Fibroblast of villous mesenchyme (primary cell): ENCODE measurements at regions not wholly inside any gene's neighbourhood (a gene's known extent, or its start where the extent isn't known, plus 50 kb on each side); places are given as distances from the start of the nearest gene placed in this dataset.

Source experiments
- DNase-seq: peaks from one replicate; pipeline ENCODE4 v3.0.0-alpha.2; 2010; ENCODE audit warnings: low read depth
- H3K4me3 ChIP-seq: 2 replicates; pipeline ENCODE4 v1.5.1; 2011; ENCODE audit warnings: low read depth, mild to moderate bottlenecking, low read length
- TF ChIP-seq, protein P1 (sequence below): IDR thresholded peaks from 2 replicates; pipeline ENCODE4 v1.5.1; 2012; ENCODE audit warnings: low read depth, mild to moderate bottlenecking, low read length; ENCODE audit not compliant: insufficient read depth

GRCh38 chr5:167623354-167623753 lies 668.1 kb upstream of the WWC1 start:
- TF ChIP-seq, protein P1, sequence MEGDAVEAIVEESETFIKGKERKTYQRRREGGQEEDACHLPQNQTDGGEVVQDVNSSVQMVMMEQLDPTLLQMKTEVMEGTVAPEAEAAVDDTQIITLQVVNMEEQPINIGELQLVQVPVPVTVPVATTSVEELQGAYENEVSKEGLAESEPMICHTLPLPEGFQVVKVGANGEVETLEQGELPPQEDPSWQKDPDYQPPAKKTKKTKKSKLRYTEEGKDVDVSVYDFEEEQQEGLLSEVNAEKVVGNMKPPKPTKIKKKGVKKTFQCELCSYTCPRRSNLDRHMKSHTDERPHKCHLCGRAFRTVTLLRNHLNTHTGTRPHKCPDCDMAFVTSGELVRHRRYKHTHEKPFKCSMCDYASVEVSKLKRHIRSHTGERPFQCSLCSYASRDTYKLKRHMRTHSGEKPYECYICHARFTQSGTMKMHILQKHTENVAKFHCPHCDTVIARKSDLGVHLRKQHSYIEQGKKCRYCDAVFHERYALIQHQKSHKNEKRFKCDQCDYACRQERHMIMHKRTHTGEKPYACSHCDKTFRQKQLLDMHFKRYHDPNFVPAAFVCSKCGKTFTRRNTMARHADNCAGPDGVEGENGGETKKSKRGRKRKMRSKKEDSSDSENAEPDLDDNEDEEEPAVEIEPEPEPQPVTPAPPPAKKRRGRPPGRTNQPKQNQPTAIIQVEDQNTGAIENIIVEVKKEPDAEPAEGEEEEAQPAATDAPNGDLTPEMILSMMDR: no peak
- no peak for DNase-seq
- no peak overlapping the region for H3K4me3 ChIP-seq

GRCh38 chr5:167624053-167624452 lies 667.4 kb upstream of the WWC1 start:
- H3K4me3 ChIP-seq: no peak overlapping the region
- TF ChIP-seq, protein P1: no peak
- no peak for DNase-seq

GRCh38 chr5:167626341-167627123 lies 664.9 kb upstream of the WWC1 start:
- no peak overlapping the region for H3K4me3 ChIP-seq
- no peak for DNase-seq

DNA sequence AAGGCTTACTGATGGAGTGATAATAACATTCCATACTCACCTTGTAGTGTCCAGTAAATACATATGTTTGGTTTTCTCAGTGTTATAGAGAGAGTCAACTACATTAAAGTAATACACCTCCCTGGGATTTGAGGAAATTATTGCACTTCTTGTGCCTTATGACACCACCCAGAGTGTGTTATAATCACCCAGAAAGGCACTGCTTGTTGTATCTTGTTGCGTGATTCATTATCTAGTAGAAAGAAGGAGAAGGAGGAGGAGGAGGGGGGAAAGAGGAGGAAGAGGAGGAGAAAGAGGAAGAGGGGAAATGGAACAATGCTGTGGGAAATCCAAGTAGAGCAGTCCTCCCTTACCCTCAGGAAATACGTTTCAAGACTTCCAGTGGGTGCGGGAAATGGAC lies 661.8 kb upstream of the WWC1 start:
- H3K4me3 ChIP-seq: no peak overlapping the region
- TF ChIP-seq, protein P1: no peak
- DNase-seq: no peak

More at GRCh38 chr5:167626341-167627123, 664.9 kb upstream of the WWC1 start:
- TF ChIP-seq, protein P1: no peak

- TF ChIP-seq, protein P1: no peak
- no peak for DNase-seq
These were observed 660.3 kb upstream of the WWC1 start for GRCh38 chr5:167631191-167631590.

DNA sequence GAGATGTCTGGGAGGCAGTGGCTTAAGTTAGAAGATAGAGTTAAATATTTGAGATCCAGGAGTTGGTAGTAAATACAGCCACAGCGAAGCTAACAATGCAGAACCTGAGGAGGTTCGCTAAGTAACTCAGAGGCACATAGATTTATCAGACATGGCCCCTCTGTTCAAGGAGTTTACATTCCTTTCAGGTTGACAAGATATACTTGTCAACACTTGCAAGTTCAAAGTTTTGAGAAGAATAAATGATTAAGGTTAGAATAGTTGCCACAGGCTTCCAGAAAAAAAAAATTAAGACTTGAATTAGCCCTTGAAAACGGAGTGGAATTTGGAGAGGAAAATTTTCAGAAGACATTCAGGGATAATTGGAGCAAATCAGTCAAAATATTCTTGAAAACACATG lies 658.3 kb upstream of the WWC1 start:
- TF ChIP-seq, protein P1: no peak
- no peak for DNase-seq
- H3K4me3 ChIP-seq: no peak overlapping the region

More at GRCh38 chr5:167631191-167631590, 660.3 kb upstream of the WWC1 start:
- H3K4me3 ChIP-seq: no peak overlapping the region

- TF ChIP-seq, protein P1: no peak
- H3K4me3 ChIP-seq: no peak overlapping the region
- peak; percentile 90 for DNase-seq
These were observed 657.5 kb upstream of the WWC1 start for GRCh38 chr5:167633931-167634341.
